ENCODE measurements at regions not wholly inside any gene's neighbourhood (a gene's known extent, or its start where the extent isn't known, plus 50 kb on each side); places are given as distances from the start of the nearest gene placed in this dataset.
A peak's percentile ranks its signal among the peaks of the same experiment; 100 is the strongest.
"Not testable (repeated sequence)": the region's sequence is repeated elsewhere in the genome, so short reads cannot be mapped to it uniquely, and the experiment has no call there.

GRCh38 chr10:23891301-23891700 lies 317.6 kb upstream of the KIAA1217 start:
- in situ Hi-C loops (cut with HindIII; ENCODE audit: low pct_unique_long_range_greater_than_20kb, low sequenced_read_pairs): no loop called here
- no peak for DNase-seq (ENCODE audit: low read depth)

DNA sequence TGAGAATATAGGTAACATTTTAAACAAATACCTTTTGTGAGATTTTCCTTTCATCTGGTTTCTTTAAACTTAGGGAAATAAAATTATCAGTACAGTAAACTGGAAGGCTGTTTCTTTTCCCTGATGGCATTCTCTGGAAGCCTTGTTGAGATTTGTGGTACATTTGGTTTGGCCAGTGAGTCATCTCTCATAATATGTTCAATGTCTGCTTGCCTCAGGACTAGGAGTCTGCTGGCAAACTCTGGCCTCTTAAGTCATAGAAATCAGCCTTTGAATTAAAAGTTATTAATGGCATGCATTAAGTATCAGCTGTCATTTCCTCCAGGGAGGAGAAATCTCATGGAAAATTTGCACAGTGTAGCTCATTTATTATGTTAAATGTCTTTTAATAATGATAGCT lies 316.6 kb upstream of the KIAA1217 start:
- DNase-seq (ENCODE audit: low read depth): no peak

DNA sequence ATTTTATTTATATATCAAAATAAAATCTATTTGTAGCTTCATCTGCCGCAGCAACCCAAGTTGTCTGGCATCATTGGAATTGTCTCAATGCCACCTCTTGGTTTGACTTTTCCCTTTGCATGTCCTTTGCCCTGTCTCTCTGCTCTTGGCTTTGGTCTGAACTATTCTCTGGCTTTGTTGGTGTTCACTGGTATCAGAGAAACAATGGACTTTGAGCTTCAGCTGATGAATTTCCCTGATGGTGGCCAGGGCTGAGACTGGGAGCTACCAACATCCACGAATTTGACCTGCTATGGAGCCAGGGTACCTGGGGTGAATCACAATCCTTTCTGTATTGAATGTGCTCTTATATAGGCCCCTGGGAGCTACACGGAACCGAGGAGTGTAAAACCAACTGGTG lies 311.7 kb upstream of the KIAA1217 start:
- no peak for DNase-seq (ENCODE audit: low read depth)
- in situ Hi-C loops (cut with HindIII; ENCODE audit: low pct_unique_long_range_greater_than_20kb, low sequenced_read_pairs): no loop called here

More for the DNA sequence above, 316.6 kb upstream of the KIAA1217 start:
- in situ Hi-C loops (cut with HindIII; ENCODE audit: low pct_unique_long_range_greater_than_20kb, low sequenced_read_pairs): no loop called here

DNA sequence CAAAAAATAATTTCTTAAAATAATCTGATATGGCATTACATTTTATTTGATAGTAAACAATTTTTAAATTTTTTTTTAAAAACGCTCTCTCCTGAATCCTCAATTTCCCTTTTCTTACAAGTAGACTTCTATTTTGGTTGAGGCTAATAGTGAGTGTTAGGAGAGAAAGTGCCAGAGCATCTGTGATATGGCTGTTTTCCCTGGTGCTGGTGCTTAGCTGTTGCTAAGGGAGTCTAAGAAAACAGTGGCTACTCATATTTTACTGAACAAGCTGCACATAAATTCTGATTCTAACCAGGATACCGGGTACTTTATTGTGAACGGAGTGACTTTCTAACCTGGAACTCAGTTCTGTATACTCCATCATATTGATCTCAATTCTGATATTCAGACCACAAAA lies 311.1 kb upstream of the KIAA1217 start:
- in situ Hi-C loops (cut with HindIII; ENCODE audit: low pct_unique_long_range_greater_than_20kb, low sequenced_read_pairs): no loop called here

DNA sequence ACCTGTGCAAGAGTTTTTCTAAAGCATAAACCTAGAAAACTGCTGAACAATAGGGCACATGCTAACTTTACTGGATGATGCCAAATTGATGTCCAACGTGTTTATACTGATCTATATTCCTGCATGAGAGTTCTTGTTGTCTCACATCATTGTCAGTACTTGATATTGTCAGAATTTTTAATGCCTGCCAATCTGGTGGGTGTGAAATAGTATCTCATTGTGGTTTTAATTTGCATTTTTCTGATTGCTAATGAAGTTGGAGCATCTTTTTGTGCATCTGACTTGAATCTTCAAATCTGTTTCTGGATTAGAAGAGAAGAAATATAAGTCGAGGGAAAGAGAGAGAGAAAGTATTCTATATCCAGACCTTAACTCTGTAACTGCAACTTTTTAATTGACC lies 309.8 kb upstream of the KIAA1217 start:
- in situ Hi-C loops (cut with HindIII; ENCODE audit: low pct_unique_long_range_greater_than_20kb, low sequenced_read_pairs): no loop called here
- no peak for DNase-seq (ENCODE audit: low read depth)

More for the DNA sequence above, 311.1 kb upstream of the KIAA1217 start:
- DNase-seq (ENCODE audit: low read depth): no peak

- no peak for DNase-seq (ENCODE audit: low read depth)
- in situ Hi-C loops (cut with HindIII; ENCODE audit: low pct_unique_long_range_greater_than_20kb, low sequenced_read_pairs): no loop called here
Observed at GRCh38 chr10:23910291-23910690, 298.6 kb upstream of the KIAA1217 start.

GRCh38 chr10:23912884-23913404 lies 296.0 kb upstream of the KIAA1217 start:
- in situ Hi-C loops (cut with HindIII; ENCODE audit: low pct_unique_long_range_greater_than_20kb, low sequenced_read_pairs): no loop called here

GRCh38 chr10:23914641-23915040 lies 294.3 kb upstream of the KIAA1217 start:
- no peak for DNase-seq (ENCODE audit: low read depth)
- in situ Hi-C loops (cut with HindIII; ENCODE audit: low pct_unique_long_range_greater_than_20kb, low sequenced_read_pairs): no loop called here

More at GRCh38 chr10:23912884-23913404, 296.0 kb upstream of the KIAA1217 start:
- no peak for DNase-seq (ENCODE audit: low read depth)

- in situ Hi-C loops (cut with HindIII; ENCODE audit: low pct_unique_long_range_greater_than_20kb, low sequenced_read_pairs): no loop called here
- DNase-seq (ENCODE audit: low read depth): no peak
Observed at GRCh38 chr10:23917251-23917840, 291.6 kb upstream of the KIAA1217 start.

DNA sequence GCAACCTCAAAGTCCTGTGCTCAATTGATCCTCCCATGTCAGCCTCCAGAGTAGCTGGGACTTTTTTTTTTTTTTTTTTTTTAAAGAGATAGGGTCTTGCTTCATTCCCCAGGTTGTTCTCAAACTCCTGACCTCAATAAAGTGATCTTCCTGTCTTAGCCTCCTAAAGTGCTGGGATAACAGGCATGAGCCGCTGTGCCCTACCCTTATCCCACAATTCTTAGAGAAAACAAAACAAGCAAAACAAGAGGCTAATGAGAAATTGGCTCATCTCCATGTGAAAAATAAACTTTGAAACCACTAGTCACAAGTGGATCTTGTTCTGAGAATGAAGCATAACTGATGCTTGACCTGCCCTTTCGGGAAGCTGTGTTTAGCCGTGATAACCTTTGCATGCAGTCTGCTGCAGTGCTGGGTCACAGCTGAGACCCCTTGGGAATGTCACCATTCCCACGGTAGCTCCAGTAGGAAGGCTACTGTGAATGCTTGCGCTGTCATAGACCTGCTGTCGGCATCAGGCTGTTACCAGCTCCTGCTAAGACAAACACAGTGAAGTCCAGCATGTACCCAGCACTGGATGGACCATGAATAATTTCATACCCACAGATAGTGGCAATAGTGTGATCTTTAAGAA lies 290.7 kb upstream of the KIAA1217 start:
- no peak for DNase-seq (ENCODE audit: low read depth)
- in situ Hi-C loops (cut with HindIII; ENCODE audit: low pct_unique_long_range_greater_than_20kb, low sequenced_read_pairs): no loop called here

GRCh38 chr10:23918839-23919238 lies 290.1 kb upstream of the KIAA1217 start:
- in situ Hi-C loops (cut with HindIII; ENCODE audit: low pct_unique_long_range_greater_than_20kb, low sequenced_read_pairs): no loop called here
- DNase-seq (ENCODE audit: low read depth): peak; percentile 4

GRCh38 chr10:23927576-23928325 lies 281.2 kb upstream of the KIAA1217 start:
- in situ Hi-C loops (cut with HindIII; ENCODE audit: low pct_unique_long_range_greater_than_20kb, low sequenced_read_pairs): no loop called here
- DNase-seq (ENCODE audit: low read depth): no peak

DNA sequence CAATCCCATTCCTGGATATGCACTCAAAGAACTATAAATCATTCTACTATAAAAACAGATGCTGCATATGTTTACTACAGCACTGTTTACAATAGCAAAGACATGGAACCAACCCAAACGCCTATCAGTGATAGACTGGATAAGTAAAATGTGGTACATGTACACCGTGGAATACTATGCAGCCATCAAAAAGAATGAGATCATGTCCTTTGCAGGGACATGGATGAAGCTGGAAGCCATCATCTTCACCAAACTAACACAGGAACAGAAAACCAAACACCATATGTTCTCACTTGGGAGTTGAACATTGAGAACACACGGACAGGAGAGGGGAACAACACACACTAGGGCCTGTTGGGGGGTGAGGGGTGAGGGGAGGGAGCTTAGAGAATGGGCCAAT lies 274.9 kb upstream of the KIAA1217 start:
- in situ Hi-C loops (cut with HindIII; ENCODE audit: low pct_unique_long_range_greater_than_20kb, low sequenced_read_pairs); DNase-seq (ENCODE audit: low read depth): not testable (repeated sequence)

GRCh38 chr10:23945845-23946244 lies 263.1 kb upstream of the KIAA1217 start:
- in situ Hi-C loops (cut with HindIII; ENCODE audit: low pct_unique_long_range_greater_than_20kb, low sequenced_read_pairs): no loop called here
- DNase-seq (ENCODE audit: low read depth): no peak

DNA sequence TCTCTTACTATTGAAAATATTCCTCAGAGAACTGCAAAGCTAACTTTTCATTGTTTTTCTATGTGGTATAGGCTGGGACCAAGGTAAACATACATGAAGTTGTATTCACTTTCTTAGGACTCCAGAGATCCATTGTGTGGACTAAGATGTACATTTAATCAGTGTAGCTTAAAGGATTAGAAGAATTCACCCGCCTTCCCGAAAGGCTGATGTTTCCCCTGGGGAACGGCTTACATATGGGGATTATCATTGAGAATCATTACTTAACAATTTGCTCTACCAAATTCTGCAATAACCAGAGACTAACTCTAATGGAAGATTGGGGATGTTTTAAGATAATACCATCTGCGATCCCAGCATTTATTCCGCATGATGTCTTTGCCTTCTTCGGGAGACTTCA lies 257.1 kb upstream of the KIAA1217 start:
- DNase-seq (ENCODE audit: low read depth): no peak
- in situ Hi-C loops (cut with HindIII; ENCODE audit: low pct_unique_long_range_greater_than_20kb, low sequenced_read_pairs): no loop called here

DNA sequence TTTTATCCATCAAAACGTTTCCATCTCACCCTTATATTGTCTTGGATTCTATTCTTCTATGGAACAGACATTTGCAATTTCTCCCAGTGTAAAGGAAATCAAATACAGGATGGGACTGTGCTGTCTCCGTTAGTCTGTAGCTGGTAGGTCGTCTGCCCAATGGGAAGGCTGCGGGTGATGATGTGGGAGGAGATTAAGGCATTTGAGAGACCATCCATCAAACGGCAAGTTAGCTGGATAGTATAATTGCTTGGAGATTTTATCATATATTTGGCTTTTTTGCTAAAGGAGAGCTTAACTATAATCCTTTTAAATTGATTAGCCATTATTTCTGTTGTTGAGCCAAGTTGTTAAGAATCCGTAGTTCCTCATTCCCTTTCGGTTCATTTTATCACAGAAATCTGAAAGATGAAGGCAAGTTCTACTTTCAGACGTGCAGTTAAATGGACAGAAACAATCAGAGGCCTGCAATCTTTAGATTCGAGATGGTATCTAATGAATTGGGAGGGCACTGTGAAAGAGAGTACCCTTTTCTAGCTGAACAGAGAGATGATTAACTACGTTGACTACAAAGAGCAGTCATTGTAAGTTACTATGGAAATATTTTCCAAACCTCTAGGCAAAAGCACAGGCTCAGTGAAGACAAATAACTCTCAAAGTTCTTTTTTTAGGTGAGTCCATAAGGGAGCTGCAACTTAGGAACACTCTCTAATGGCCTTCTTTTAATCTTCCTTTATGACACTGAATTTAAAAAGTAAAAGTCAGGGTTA lies 253.3 kb upstream of the KIAA1217 start:
- DNase-seq (ENCODE audit: low read depth): no peak
- in situ Hi-C loops (cut with HindIII; ENCODE audit: low pct_unique_long_range_greater_than_20kb, low sequenced_read_pairs): no loop called here

GRCh38 chr10:23965123-23965522 lies 243.8 kb upstream of the KIAA1217 start:
- in situ Hi-C loops (cut with HindIII; ENCODE audit: low pct_unique_long_range_greater_than_20kb, low sequenced_read_pairs): no loop called here
- DNase-seq (ENCODE audit: low read depth): no peak

- no peak for DNase-seq (ENCODE audit: low read depth)
- in situ Hi-C loops (cut with HindIII; ENCODE audit: low pct_unique_long_range_greater_than_20kb, low sequenced_read_pairs): no loop called here
Observed at GRCh38 chr10:23965880-23966279, 243.1 kb upstream of the KIAA1217 start.

All from Caki2 (cell line).